A172 (cell line): ENCODE measurements at regions not wholly inside any gene's neighbourhood (a gene's known extent, or its start where the extent isn't known, plus 50 kb on each side); places are given as distances from the start of the nearest gene placed in this dataset.
"Not testable (repeated sequence)": the region's sequence is repeated elsewhere in the genome, so short reads cannot be mapped to it uniquely, and the experiment has no call there.

ENCODE experiments used
- DNase-seq: peaks from one replicate; pipeline ENCODE4 v3.0.0-alpha.2; 2015; ENCODE audit warnings: low spot score

GRCh38 chr21:14008436-14008835 is 202.3 kb downstream of the LIPI start:
- not testable (repeated sequence) for DNase-seq

GRCh38 chr21:14008006-14008405 is 202.7 kb downstream of the LIPI start:
- DNase-seq: not testable (repeated sequence)

DNA sequence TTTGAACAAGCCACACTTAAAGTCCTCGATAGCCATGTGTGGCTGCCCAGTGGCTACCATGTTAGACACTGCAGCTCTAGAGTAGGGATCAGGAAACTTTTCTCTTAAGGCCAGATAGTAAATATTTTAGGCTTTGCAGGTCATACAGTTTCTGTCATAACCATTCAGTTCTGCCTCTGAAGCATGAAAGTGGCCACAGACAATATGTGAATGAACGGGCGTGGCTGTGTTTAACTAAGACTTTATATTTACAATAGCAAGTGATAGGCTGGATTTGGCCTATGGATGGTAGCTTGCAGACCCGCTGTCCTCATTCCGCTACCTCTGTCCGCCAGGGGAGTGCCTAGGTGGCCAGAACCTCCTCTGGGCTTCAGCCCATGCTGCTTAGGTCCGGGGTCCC is 204.6 kb downstream of the LIPI start:
- not testable (repeated sequence) for DNase-seq

DNA sequence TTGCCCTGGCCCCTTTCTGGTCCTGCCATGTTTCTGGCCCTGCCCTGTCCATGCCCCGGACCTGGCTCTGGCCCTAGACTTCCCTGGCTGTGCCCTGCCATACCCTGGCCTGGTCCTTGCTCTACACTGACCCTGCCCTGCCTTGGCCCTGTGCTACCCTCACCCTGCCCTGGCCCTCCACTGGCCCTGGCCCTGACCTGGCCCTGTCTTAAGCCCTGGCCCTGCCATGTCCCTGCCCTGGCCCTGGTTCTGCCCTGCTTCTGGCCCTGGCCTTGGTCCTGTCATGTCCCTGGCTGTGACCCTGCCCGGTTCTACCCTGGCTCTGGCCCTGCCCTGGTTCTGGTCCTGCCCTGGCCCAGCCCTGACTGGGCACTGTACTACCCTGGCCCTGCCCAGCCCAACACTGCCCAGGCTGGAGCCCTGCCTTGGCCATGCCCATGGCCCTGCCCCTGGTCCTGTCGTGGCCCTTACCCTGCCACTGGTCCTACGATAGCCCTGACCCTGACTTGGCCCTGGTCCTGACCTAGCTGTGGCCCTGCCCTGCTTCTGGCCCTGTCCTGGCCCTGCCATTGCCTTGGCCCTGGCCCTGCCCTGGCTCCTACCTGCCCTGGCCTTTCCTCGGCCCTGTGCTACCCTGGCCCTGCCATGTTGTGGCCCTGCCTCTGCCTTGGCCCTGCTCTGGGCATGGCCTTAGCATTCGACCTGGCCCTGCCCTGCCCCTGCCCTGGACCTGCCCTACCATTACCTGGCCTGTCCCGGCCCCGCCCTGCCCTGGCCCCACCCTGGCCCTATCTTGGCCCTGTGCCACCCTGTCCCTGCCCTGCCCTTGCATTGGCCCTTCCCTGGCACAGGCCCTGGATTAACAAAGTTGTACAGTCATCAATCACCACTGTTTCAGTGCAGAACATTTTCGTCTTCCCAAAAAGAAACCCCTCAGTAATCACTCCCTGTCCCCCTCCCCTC is 223.5 kb downstream of the LIPI start:
- not testable (repeated sequence) for DNase-seq

GRCh38 chr21:13985865-13986863 is 224.6 kb downstream of the LIPI start:
- not testable (repeated sequence) for DNase-seq

- not testable (repeated sequence) for DNase-seq
These were observed 225.5 kb downstream of the LIPI start for GRCh38 chr21:13985137-13985864.

DNA sequence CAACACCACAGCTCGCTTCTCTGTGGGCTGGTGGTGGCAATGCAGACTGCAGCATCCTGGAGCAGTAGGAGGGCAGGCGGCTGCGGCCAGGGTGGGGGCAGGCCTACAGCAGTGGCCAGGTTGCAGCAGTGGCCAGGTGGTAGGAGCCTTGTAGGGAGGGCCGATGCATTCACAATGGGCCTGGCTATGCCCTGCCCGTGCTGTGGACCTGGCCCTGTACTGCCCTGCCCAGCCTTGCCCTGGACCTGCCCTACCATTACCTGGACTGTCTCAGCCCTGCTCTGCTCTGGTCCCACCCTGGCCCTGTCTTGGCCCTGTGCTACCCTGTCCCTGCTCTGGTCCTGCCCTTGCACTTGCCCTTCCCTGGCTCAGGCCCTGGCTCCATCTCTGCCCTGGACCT is 226.0 kb downstream of the LIPI start:
- not testable (repeated sequence) for DNase-seq

DNA sequence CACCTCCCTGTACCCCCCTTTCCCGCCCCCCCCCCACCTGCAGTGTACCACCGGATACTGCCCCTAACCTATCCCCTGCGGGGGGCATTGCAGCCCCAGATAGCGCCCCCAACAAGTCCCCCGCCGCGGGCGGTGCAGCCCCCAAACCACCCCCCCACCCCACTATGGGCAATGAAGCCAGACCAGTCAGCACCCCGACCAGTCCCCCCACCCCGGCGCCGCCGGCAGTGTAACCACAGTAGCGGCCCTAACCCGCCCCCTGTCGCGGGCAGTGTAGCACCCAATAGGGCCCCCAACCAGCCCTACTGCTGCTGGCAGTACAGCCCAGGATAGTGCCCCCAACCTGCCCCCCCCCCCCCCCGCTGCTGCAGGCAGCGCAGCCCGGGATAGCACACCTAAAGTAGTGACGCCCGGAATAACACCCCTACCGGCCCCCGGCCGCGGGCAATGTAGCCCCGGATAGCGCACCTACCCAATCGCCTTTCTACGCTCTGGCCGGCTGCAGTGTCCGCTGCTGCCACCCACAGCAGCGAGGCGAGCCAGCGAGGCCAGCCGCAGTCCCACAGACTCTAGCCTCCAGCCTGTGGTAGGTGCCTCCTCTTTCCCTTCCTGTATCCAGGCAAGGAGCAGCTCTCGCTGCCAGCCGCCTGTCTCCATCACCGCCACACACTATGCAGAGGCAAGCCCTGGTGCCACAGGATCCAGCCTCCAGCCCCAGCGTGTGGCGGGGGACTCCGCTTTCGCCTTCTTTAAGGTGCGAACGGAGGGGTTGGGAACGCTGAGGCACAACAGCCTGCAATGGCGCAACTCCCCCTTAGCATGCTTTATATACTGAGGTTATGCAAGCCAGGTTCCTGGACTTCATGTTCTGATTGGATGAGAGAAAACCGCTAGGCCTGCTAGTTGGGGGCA is 229.3 kb downstream of the LIPI start:
- DNase-seq: not testable (repeated sequence)

GRCh38 chr21:13980115-13980662 is 230.6 kb downstream of the LIPI start:
- not testable (repeated sequence) for DNase-seq

DNA sequence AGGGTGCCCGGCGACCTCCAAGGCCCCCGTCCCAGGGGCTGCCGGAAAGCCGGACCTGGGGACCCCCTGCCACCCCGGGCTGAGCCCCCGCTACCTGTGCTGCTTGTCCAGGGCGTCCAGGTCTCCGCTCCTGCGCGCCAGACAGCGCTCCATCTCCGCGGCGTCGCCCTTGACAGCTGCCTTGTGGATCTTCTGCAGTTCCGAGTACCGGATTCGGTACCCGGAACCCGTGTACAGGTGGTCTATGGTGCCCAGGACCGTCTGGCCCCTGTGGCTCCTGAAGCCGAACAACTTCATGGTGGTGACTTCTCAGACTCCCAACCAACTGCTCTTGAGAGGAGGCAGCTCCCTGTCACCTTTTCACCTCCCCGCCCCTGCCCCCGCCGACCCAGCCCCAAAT is 231.1 kb downstream of the LIPI start:
- DNase-seq: not testable (repeated sequence)

DNA sequence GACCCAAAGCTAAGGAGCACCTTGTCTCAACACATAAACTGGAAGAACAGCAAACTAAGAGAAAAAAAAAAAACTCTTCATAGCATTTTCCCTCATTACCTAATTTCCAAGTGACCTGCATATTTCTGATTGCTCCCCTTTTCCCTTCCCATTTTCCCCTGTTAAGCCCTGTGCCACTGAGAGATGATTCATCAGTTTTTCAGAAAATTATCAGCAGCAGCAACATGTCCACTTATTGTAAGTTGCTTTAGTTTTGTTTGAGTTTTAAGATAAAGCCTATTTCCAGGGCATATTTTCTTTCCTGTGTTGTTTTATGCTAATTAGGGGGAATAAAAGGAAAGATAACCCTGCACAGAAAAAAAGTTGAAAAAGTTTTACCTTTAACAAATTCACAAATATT is 236.2 kb downstream of the LIPI start:
- DNase-seq: not testable (repeated sequence)

- DNase-seq: not testable (repeated sequence)
These were observed 240.9 kb downstream of the LIPI start for GRCh38 chr21:13969853-13970252.

DNA sequence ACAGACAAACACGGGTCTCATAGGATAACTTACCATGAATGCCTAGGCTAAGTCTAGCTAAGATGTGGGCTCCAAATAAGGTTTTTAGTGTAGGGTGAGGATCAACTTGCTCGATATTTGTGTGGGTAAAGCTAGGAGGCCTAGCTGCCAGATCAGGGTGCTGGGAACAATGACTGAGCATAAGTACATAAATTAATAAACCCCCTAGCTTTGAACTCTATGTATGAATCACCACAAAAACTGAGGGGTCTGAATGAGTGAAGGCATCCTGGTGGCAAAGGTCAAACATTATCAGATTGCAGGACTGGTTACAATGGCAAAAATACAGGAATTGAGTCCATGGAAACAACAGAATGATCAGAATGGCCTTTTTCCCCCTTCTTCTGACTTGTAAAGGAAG is 241.8 kb downstream of the LIPI start:
- DNase-seq: not testable (repeated sequence)

DNA sequence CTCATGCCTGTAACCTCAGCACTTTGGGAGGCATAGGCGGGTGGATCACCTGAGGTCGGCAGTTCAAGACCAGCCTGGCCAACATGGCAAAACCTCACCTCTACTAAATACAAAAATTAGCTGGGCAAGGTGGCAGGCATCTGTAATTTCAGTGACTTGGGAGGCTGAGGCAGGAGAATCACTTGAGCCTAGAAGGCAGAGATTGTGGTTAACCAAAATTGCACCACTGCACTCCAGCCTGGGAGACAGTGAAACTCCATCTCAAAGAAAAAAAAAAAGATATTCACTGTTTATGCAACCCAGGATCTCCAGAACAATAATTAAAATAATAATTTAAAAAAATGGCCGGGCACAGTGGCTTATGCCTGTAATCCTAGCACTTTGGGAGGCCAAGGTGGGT is 247.5 kb downstream of the LIPI start:
- DNase-seq: not testable (repeated sequence)

- DNase-seq: no peak
These were observed 273.5 kb downstream of the LIPI start for GRCh38 chr21:13937236-13937635.

GRCh38 chr21:13936033-13936937 is 274.5 kb downstream of the LIPI start:
- DNase-seq: not testable (repeated sequence)

DNA sequence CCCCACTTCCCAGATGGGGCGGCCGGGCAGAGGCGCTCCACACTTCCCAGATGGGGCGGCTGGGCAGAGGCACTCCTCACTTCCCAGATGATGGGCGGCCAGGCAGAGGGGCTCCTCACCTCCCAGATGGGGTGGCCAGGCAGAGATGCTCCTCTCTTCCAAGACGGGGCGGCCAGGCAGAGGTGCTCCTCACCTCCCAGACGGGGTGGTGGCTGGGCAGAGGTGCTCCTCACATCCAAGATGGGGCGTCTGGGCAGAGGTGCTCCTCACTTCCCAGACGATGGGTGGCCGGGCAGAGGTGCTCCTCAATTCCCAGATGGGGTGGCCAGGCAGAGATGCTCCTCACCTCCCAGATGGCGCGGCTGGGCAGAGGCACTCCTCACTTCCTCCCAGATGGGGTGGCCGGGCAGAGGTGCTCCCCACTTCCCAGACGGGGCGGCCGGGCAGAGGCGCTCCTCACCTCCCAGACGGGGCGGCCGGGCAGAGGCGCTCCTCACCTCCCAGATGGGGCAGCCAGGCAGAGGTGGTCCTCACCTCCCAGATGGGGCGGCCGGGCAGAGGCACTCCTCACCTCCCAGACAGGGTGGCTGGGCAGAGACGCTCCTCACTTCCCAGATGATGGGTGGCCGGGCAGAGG is 275.2 kb downstream of the LIPI start:
- DNase-seq: not testable (repeated sequence)

GRCh38 chr21:13934887-13935342 is 275.8 kb downstream of the LIPI start:
- not testable (repeated sequence) for DNase-seq
